ENCODE measurements at regions not wholly inside any gene's neighbourhood (a gene's known extent, or its start where the extent isn't known, plus 50 kb on each side); places are given as distances from the start of the nearest gene placed in this dataset.

DNA sequence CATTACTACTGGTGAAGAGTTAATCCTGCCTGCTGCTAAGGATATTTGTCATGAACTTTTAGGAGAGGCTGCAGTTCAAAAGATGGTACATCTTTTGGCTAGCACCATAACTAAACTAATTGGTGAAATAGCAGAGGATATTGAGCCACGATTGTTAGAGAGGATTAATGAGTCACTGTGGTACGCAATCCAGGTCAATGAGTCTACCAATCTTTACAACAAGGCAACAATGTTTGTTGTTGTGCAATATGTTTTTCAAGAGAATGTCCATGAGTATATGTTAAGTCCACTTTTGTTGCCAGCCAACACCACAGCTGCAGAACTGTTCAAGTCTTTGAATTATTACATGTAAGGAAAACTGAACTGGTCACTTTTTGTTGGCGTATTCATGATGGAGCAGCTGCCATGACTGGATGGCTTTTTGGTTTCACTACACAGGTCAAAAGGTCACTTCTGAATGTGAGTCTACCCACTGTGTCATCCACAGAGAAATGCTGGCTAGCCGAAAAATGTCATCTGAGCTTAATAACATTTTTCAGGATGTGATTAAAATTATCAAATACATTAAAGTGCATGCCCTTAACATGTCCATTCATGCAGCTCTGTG lies 402.6 kb upstream of the KIF2B start:
- TF ChIP-seq, protein P1, sequence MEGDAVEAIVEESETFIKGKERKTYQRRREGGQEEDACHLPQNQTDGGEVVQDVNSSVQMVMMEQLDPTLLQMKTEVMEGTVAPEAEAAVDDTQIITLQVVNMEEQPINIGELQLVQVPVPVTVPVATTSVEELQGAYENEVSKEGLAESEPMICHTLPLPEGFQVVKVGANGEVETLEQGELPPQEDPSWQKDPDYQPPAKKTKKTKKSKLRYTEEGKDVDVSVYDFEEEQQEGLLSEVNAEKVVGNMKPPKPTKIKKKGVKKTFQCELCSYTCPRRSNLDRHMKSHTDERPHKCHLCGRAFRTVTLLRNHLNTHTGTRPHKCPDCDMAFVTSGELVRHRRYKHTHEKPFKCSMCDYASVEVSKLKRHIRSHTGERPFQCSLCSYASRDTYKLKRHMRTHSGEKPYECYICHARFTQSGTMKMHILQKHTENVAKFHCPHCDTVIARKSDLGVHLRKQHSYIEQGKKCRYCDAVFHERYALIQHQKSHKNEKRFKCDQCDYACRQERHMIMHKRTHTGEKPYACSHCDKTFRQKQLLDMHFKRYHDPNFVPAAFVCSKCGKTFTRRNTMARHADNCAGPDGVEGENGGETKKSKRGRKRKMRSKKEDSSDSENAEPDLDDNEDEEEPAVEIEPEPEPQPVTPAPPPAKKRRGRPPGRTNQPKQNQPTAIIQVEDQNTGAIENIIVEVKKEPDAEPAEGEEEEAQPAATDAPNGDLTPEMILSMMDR (IDR thresholded peaks at IDR 0.05): no peak
- intact Hi-C loops (cut with DNase I): no loop called here
- Histone ChIP-seq H3K27ac (no peak overlapping the region), H3K27me3 (no peaks in the 10 kb centered on the region), H3K36me3 (no peaks in the 10 kb centered on the region), H3K4me1 (no peaks in the 10 kb centered on the region), H3K4me3 (no peak overlapping the region), H3K9me3 (no peaks in the 10 kb centered on the region)
- DNase-seq: no peak
- ATAC-seq: no peak

DNA sequence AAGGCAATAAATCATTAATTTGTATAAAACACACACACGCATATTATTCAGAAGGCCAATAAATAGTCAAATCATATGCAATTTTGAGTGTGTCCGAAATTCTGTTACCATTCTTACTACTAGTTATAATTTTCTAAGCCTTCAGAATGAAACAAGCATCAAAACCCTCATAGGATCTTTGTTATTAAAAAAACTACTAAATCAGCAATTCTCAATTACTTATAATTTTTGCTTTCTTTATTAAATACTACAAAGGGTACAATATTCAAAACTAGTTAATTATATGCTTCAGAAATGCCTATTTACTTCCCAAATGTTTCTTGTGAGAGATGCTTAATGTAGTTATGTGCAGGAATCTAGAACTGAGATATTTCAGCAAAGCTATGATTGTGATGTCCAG lies 413.1 kb upstream of the KIF2B start:
- no peaks in the 10 kb centered on the region for H3K4me1 ChIP-seq
- no peaks in the 10 kb centered on the region for H3K36me3 ChIP-seq
- no peaks in the 10 kb centered on the region for H3K27me3 ChIP-seq
- ATAC-seq (no peak), DNase-seq (no peak)
- no peak overlapping the region for H3K27ac ChIP-seq
- TF ChIP-seq, protein P1 (IDR thresholded peaks at IDR 0.05): no peak
- peaks cover 0 to 37% of the 10 kb centered on the region in 2 donors for H3K9me3 ChIP-seq
- H3K4me3 ChIP-seq: no peak overlapping the region
- intact Hi-C loops (cut with DNase I): no loop called here

DNA sequence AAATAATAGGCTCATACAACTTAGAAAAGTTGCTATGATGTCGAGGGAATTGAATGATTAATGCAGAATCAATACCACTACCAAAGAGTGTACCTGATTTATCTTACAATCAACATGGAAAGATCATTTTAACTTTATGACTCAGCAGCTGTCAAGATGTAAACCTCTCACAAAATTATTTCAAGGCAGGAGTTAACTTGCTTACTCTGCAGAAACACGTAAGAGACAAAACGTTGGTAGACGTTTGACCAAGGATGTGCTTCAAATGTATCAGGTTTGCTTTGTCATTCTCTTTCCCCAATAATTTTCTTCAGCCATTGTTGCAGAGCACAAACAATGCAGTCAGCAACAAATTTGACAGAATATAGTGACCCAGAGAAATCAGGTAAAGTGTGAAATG lies 415.8 kb upstream of the KIF2B start:
- Histone ChIP-seq H3K36me3 (no peaks in the 10 kb centered on the region), H3K9me3 (peaks cover 0 to 46% of the 10 kb centered on the region in 2 donors), H3K27me3 (no peaks in the 10 kb centered on the region), H3K4me3 (no peak overlapping the region), H3K27ac (no peak overlapping the region), H3K4me1 (no peaks in the 10 kb centered on the region)
- DNase-seq (no peak), ATAC-seq (no peak)
- TF ChIP-seq, protein P1 (IDR thresholded peaks at IDR 0.05): no peak
- intact Hi-C loops (cut with DNase I): no loop called here

DNA sequence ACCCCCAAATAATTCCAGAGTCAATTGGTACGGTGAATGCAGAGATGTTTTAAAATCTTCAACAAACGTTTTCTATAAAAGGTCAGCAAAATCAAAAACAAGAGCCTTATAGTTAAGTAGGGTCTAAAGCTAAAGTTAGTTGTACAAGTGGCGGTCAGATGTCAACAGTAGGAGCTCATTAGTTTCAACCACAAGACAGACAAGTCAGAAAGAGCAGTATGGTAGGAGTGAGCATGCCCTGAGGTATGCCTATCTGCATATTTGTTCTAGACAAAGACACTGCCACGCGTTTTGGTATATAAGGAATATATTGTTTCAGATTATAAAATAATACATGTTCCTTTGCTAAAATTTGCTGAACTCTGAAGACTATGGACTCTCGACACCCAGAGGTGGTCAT lies 431.5 kb upstream of the KIF2B start:
- TF ChIP-seq, protein P1 (IDR thresholded peaks at IDR 0.05): no peak
- no peaks in the 10 kb centered on the region for H3K4me1 ChIP-seq
- no peaks in the 10 kb centered on the region for H3K36me3 ChIP-seq
- no peaks in the 10 kb centered on the region for H3K9me3 ChIP-seq
- DNase-seq (no peak), ATAC-seq (no peak)
- no peak overlapping the region for H3K27ac ChIP-seq
- intact Hi-C loops (cut with DNase I): no loop called here
- H3K27me3 ChIP-seq: no peaks in the 10 kb centered on the region
- no peak overlapping the region for H3K4me3 ChIP-seq

DNA sequence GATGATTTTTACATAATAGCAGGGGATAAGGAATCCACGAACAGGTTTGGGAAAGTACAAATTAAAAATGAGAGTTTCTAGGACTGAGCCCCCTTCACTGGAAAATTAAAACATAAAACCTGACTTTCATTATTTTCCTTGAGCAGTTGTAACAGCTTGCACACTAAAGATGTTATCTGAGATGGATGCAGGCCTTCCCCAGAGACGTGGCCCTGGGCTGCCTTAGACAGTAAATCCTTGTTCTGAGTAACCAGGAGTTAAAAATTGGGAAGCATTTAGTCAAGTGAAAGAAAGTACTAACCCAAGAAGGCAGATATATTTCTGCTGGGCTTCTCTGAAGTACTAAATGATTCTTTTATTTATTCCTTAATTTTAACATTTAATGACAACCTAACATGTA lies 432.2 kb upstream of the KIF2B start:
- DNase-seq: no peak
- intact Hi-C loops (cut with DNase I): no loop called here

More for the DNA sequence above, 432.2 kb upstream of the KIF2B start:
- Histone ChIP-seq H3K4me3 (no peak overlapping the region), H3K27me3 (no peaks in the 10 kb centered on the region), H3K27ac (no peak overlapping the region), H3K4me1 (no peaks in the 10 kb centered on the region), H3K36me3 (no peaks in the 10 kb centered on the region), H3K9me3 (no peaks in the 10 kb centered on the region)
- no peak for ATAC-seq
- TF ChIP-seq, protein P1 (IDR thresholded peaks at IDR 0.05): no peak

All from left lung (tissue), 4 donors.